Fibroblast of pulmonary artery (primary cell): ENCODE measurements at regions not wholly inside any gene's neighbourhood (a gene's known extent, or its start where the extent isn't known, plus 50 kb on each side); places are given as distances from the start of the nearest gene placed in this dataset.

Experiments
- DNase-seq: peaks from one replicate; pipeline ENCODE4 v3.0.0-alpha.2; 2010; ENCODE audit warnings: low read depth
- H3K4me3 ChIP-seq: replicated peaks from 2 replicates; pipeline ENCODE4 v1.5.1; 2011; ENCODE audit warnings: low read depth, mild to moderate bottlenecking, control low read depth, low read length, moderate library complexity
- TF ChIP-seq, protein P1 (sequence below): IDR thresholded peaks from 2 replicates; pipeline ENCODE4 v1.5.1; 2011; ENCODE audit warnings: mild to moderate bottlenecking, control low read depth, low read length, inconsistent platforms; ENCODE audit errors: missing control alignments

DNA sequence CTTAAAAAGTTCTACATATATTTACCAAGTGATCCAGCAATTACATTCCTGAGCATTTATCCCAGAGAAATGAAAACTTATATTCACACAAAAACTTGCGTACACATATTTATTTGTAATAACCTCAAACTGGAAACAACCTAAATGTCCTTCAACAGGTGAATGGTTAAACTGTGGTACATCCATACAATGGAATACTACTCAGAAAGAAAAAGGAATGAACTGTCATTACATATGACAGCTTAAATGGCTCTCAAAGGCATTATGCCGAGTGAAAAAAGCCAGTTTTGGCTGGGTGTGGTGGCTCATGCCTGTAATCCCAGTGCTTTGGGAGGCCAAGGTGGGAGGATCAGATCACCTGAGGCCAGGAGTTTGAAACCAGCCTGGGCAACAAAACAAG is 79.1 kb upstream of the DYNC1I2 start:
- TF ChIP-seq, protein P1, sequence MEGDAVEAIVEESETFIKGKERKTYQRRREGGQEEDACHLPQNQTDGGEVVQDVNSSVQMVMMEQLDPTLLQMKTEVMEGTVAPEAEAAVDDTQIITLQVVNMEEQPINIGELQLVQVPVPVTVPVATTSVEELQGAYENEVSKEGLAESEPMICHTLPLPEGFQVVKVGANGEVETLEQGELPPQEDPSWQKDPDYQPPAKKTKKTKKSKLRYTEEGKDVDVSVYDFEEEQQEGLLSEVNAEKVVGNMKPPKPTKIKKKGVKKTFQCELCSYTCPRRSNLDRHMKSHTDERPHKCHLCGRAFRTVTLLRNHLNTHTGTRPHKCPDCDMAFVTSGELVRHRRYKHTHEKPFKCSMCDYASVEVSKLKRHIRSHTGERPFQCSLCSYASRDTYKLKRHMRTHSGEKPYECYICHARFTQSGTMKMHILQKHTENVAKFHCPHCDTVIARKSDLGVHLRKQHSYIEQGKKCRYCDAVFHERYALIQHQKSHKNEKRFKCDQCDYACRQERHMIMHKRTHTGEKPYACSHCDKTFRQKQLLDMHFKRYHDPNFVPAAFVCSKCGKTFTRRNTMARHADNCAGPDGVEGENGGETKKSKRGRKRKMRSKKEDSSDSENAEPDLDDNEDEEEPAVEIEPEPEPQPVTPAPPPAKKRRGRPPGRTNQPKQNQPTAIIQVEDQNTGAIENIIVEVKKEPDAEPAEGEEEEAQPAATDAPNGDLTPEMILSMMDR, result no peak
- H3K4me3 ChIP-seq, result no peak overlapping the region
- no peak for DNase-seq

- H3K4me3 ChIP-seq, result no peak overlapping the region
- TF ChIP-seq, protein P1, result no peak
- DNase-seq, result no peak
These were observed 76.4 kb upstream of the DYNC1I2 start for GRCh38 chr2:171610824-171611223.

DNA sequence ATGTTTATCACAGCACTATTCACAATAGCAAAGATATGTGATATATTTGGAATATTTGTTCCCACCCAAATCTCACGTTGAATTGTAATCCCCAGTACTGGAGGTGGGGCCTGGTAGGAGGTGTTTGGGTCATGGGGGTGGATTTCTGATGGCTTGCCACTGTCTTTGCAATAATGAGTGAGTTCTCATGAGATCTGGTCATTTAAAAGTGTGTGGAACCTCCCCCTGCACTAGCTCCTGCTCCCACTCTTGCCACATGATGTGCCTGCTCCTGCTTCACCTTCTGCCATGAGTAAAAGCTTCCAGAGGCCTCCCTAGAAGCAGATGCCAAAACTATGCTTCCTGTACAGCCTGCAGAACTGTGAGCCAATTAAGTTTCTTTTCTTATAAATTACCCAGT is 72.2 kb upstream of the DYNC1I2 start:
- TF ChIP-seq, protein P1, result no peak
- peak; percentile 30 for DNase-seq
- H3K4me3 ChIP-seq, result no peak overlapping the region

GRCh38 chr2:171617981-171618380 is 69.3 kb upstream of the DYNC1I2 start:
- TF ChIP-seq, protein P1, result no peak
- DNase-seq, result no peak
- H3K4me3 ChIP-seq, result no peak overlapping the region

DNA sequence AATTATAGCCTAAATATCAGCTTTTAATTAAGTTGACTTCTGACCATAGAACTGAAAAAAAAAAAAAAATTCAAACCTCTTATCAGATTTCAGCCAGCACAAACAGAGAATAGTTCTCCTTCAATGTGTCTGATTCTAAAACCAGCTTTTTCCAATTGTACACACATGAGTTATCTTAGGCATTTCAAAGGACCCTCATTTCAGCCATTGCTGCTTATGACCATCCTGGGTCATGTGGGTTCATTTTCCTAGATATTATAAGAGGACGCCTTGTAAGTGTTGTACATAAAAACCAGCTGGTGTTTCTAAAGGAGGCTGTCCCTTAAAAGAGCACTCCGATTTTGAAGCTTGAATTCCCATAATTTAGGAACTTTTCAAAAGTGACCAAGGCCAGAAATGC is 62.3 kb upstream of the DYNC1I2 start:
- no peak overlapping the region for H3K4me3 ChIP-seq
- no peak for DNase-seq
- TF ChIP-seq, protein P1, result no peak

GRCh38 chr2:171626949-171627348 is 60.3 kb upstream of the DYNC1I2 start:
- H3K4me3 ChIP-seq, result no peak overlapping the region
- no peak for DNase-seq
- TF ChIP-seq, protein P1, result no peak

DNA sequence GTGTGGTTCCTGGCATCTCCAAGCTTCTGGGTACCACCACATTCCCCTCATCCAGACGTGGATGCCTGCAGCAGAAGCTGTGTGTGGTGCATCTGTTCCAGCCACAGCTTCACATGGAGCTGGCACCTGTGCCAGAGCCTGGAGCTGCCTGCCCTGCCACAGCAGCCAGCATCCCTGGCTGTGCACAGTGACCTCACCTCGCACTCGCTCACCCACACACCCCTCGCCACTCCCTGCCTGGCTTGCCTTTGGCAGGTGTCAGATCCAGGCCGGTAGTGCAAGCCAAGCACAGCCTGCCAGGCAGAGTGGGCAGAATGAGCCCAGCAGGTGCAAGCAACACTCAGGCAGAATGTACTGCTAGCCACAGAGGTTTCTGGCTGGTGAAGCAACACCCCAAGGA is 59.9 kb upstream of the DYNC1I2 start:
- TF ChIP-seq, protein P1, result no peak
- no peak for DNase-seq
- no peak overlapping the region for H3K4me3 ChIP-seq
